ENCODE measurements at regions not wholly inside any gene's neighbourhood (a gene's known extent, or its start where the extent isn't known, plus 50 kb on each side); places are given as distances from the start of the nearest gene placed in this dataset.

- H4K20me1 ChIP-seq (ENCODE audit: insufficient read depth, low read length): peaks cover 4% of the 10 kb centered on the region; the same call in 1 of the 2 replicates
- H3K9me3 ChIP-seq (ENCODE audit: insufficient read depth, low read length, severe bottlenecking): no peaks in the 10 kb centered on the region
- no peak overlapping the region for H3K9ac ChIP-seq (ENCODE audit: low read depth, low read length)
- H3K36me3 ChIP-seq (ENCODE audit: insufficient read depth, low read length): no peaks in the 10 kb centered on the region
- no peak overlapping the region for H3K27ac ChIP-seq (ENCODE audit: low read length)
- TF ChIP-seq CTCF (IDR thresholded peaks at IDR 0.05; ENCODE audit: borderline replicate concordance, extremely low read depth, low read length, poor library complexity, severe bottlenecking) (no peak), EZH2 (IDR thresholded peaks at IDR 0.05; ENCODE audit: borderline replicate concordance, low read depth, low read length, severe bottlenecking) (no peak)
- H3K4me3 ChIP-seq (ENCODE audit: low read depth in 1 of 2, low read length in 2 of 2): no peak overlapping the region
- ATAC-seq (ENCODE audit: insufficient read depth, low read depth) (no peak), DNase-seq (no peak)
- H3K4me1 ChIP-seq (ENCODE audit: insufficient read depth, low read length): no peaks in the 10 kb centered on the region
- H2AFZ ChIP-seq (ENCODE audit: low read depth, low read length): no peak overlapping the region
- H3K4me2 ChIP-seq (ENCODE audit: insufficient read depth, low read length): no peak overlapping the region
- peaks cover 3% of the 10 kb centered on the region for H3K27me3 ChIP-seq (ENCODE audit: insufficient read depth, low read length, poor library complexity)
- H3K79me2 ChIP-seq (ENCODE audit: insufficient read depth, low read length): no peaks in the 10 kb centered on the region
Measured at GRCh38 chr10:132471484-132471883, 66.1 kb upstream of the INPP5A start.

GRCh38 chr10:132475086-132475485 lies 62.5 kb upstream of the INPP5A start:
- no peak overlapping the region for H3K4me2 ChIP-seq (ENCODE audit: insufficient read depth, low read length)
- H3K36me3 ChIP-seq (ENCODE audit: insufficient read depth, low read length): no peaks in the 10 kb centered on the region
- ATAC-seq (ENCODE audit: insufficient read depth, low read depth): no peak
- H3K4me3 ChIP-seq (ENCODE audit: low read depth in 1 of 2, low read length in 2 of 2): no peak overlapping the region
- no peak overlapping the region for H2AFZ ChIP-seq (ENCODE audit: low read depth, low read length)
- no peak for TF ChIP-seq CTCF (IDR thresholded peaks at IDR 0.05; ENCODE audit: borderline replicate concordance, extremely low read depth, low read length, poor library complexity, severe bottlenecking)
- no peak for TF ChIP-seq EZH2 (IDR thresholded peaks at IDR 0.05; ENCODE audit: borderline replicate concordance, low read depth, low read length, severe bottlenecking)
- H3K79me2 ChIP-seq (ENCODE audit: insufficient read depth, low read length): no peaks in the 10 kb centered on the region
- H4K20me1 ChIP-seq (ENCODE audit: insufficient read depth, low read length): peaks cover 10% of the 10 kb centered on the region
- no peaks in the 10 kb centered on the region for H3K4me1 ChIP-seq (ENCODE audit: insufficient read depth, low read length)
- no peak overlapping the region for H3K27ac ChIP-seq (ENCODE audit: low read length)
- DNase-seq: no peak
- H3K27me3 ChIP-seq (ENCODE audit: insufficient read depth, low read length, poor library complexity): peaks cover 3% of the 10 kb centered on the region
- H3K9ac ChIP-seq (ENCODE audit: low read depth, low read length): no peak overlapping the region
- no peaks in the 10 kb centered on the region for H3K9me3 ChIP-seq (ENCODE audit: insufficient read depth, low read length, severe bottlenecking)

GRCh38 chr10:132476146-132477065 lies 61.2 kb upstream of the INPP5A start:
- Histone ChIP-seq H3K27me3 (ENCODE audit: insufficient read depth, low read length, poor library complexity) (no peaks in the 10 kb centered on the region), H4K20me1 (ENCODE audit: insufficient read depth, low read length) (peaks cover 6% of the 10 kb centered on the region), H3K4me2 (ENCODE audit: insufficient read depth, low read length) (no peak overlapping the region), H3K79me2 (ENCODE audit: insufficient read depth, low read length) (no peaks in the 10 kb centered on the region), H3K36me3 (ENCODE audit: insufficient read depth, low read length) (no peaks in the 10 kb centered on the region), H3K9me3 (ENCODE audit: insufficient read depth, low read length, severe bottlenecking) (no peaks in the 10 kb centered on the region), H3K27ac (ENCODE audit: low read length) (no peak overlapping the region), H3K4me3 (ENCODE audit: low read depth in 1 of 2, low read length in 2 of 2) (no peak overlapping the region), H3K4me1 (ENCODE audit: insufficient read depth, low read length) (no peaks in the 10 kb centered on the region), H3K9ac (ENCODE audit: low read depth, low read length) (no peak overlapping the region), H2AFZ (ENCODE audit: low read depth, low read length) (no peak overlapping the region)
- TF ChIP-seq EZH2 (IDR thresholded peaks at IDR 0.05; ENCODE audit: borderline replicate concordance, low read depth, low read length, severe bottlenecking) (no peak), CTCF (IDR thresholded peaks at IDR 0.05; ENCODE audit: borderline replicate concordance, extremely low read depth, low read length, poor library complexity, severe bottlenecking) (no peak)
- DNase-seq (no peak), ATAC-seq (ENCODE audit: insufficient read depth, low read depth) (no peak)
